HL-60 (cell line): ENCODE measurements at regions not wholly inside any gene's neighbourhood (a gene's known extent, or its start where the extent isn't known, plus 50 kb on each side); places are given as distances from the start of the nearest gene placed in this dataset.

ENCODE experiments used
- POLR2AphosphoS5 ChIP-seq: IDR thresholded peaks from 2 replicates; pipeline ENCODE4 v1.6.1; 2012; ENCODE audit warnings: low read depth
- TF ChIP-seq, protein P1 (sequence below): IDR thresholded peaks from one replicate; pipeline ENCODE4 v1.5.1; 2011; ENCODE audit warnings: low read length, control low read depth, inconsistent platforms; ENCODE audit not compliant: insufficient read depth
- TF ChIP-seq, protein P2 (sequence below): IDR thresholded peaks from 2 replicates; pipeline ENCODE4 v1.6.1; 2012; ENCODE audit warnings: low read depth; ENCODE audit not compliant: insufficient replicate concordance

DNA sequence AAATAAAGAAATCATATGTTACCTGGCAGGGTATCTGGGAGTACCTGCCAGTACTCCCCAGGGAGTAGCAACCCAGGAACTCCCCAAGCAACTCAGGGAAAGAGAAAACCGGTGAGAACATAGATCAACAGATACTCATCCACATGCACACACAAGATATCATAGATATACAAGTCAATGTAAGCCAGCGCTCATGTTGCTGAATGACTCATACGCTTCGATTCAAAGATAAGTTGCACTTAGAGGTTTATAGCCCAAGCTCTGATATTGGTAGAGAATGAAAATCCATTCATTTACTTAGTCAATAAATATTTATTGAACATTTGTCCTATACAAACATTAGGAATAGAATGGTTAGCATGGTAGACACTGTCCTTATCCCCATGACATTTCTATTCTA is 219.1 kb upstream of the TRPC7 start:
- TF ChIP-seq, protein P1, sequence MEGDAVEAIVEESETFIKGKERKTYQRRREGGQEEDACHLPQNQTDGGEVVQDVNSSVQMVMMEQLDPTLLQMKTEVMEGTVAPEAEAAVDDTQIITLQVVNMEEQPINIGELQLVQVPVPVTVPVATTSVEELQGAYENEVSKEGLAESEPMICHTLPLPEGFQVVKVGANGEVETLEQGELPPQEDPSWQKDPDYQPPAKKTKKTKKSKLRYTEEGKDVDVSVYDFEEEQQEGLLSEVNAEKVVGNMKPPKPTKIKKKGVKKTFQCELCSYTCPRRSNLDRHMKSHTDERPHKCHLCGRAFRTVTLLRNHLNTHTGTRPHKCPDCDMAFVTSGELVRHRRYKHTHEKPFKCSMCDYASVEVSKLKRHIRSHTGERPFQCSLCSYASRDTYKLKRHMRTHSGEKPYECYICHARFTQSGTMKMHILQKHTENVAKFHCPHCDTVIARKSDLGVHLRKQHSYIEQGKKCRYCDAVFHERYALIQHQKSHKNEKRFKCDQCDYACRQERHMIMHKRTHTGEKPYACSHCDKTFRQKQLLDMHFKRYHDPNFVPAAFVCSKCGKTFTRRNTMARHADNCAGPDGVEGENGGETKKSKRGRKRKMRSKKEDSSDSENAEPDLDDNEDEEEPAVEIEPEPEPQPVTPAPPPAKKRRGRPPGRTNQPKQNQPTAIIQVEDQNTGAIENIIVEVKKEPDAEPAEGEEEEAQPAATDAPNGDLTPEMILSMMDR: no peak
- TF ChIP-seq, protein P2, sequence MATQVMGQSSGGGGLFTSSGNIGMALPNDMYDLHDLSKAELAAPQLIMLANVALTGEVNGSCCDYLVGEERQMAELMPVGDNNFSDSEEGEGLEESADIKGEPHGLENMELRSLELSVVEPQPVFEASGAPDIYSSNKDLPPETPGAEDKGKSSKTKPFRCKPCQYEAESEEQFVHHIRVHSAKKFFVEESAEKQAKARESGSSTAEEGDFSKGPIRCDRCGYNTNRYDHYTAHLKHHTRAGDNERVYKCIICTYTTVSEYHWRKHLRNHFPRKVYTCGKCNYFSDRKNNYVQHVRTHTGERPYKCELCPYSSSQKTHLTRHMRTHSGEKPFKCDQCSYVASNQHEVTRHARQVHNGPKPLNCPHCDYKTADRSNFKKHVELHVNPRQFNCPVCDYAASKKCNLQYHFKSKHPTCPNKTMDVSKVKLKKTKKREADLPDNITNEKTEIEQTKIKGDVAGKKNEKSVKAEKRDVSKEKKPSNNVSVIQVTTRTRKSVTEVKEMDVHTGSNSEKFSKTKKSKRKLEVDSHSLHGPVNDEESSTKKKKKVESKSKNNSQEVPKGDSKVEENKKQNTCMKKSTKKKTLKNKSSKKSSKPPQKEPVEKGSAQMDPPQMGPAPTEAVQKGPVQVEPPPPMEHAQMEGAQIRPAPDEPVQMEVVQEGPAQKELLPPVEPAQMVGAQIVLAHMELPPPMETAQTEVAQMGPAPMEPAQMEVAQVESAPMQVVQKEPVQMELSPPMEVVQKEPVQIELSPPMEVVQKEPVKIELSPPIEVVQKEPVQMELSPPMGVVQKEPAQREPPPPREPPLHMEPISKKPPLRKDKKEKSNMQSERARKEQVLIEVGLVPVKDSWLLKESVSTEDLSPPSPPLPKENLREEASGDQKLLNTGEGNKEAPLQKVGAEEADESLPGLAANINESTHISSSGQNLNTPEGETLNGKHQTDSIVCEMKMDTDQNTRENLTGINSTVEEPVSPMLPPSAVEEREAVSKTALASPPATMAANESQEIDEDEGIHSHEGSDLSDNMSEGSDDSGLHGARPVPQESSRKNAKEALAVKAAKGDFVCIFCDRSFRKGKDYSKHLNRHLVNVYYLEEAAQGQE: no peak
- TF ChIP-seq POLR2AphosphoS5: no peak
